ENCODE measurements at regions not wholly inside any gene's neighbourhood (a gene's known extent, or its start where the extent isn't known, plus 50 kb on each side); places are given as distances from the start of the nearest gene placed in this dataset.

DNA sequence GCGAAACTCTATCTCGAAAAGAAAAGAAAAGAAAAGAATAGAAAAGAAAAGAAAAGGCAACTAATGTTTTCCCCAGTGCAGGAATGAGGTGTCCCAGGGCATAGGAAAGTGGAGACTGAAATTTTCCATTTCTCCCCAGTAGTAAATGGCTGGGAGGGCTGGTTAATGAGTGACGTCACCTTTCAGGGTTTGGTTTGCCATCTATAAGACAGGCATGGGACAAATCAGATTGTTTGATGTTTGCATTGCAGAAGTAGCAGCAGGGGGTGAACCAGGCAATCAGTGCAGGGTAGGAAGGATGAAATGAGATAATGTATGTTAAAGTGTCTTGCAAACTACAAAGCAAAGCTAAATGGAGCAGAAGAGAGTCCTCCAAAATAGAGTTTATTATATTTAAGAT, 533.4 kb downstream of the PKHD1 start:
- Histone ChIP-seq H3K27me3 (no peaks in the 10 kb centered on the region), H3K27ac (no peak overlapping the region), H3K4me2 (no peak overlapping the region), H4K20me1 (no peaks in the 10 kb centered on the region), H3K9me3 (no peaks in the 10 kb centered on the region), H3K36me3 (no peaks in the 10 kb centered on the region), H3K9ac (no peak overlapping the region), H3K4me1 (no peaks in the 10 kb centered on the region), H3K4me3 (no peak overlapping the region)
- no peak for TF ChIP-seq Cebpa-rat (IDR thresholded peaks at IDR 0.05)

DNA sequence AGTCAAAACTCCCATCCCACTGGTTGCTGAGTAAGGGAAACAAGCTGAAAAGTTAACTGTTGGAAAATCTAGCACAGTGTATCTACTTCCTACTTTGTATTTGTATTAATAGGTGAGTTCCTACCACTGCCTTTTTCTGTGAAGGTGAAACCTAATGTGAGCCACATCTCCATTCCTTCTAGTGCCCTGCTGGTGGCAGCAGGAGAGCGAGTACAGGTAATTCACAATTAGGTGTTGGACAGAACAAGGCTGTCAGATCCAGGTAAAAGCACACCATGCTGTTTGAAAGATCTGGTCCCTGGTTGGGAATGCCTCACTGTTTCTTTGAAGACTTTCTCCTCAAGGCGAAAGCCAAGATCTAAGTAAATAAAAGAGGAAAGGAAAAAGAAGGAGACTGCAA, 528.4 kb downstream of the PKHD1 start:
- H3K36me3 ChIP-seq = no peaks in the 10 kb centered on the region
- no peak overlapping the region for H3K4me2 ChIP-seq
- H4K20me1 ChIP-seq = no peaks in the 10 kb centered on the region
- H3K4me3 ChIP-seq = no peak overlapping the region
- no peak for TF ChIP-seq Cebpa-rat (IDR thresholded peaks at IDR 0.05)
- H3K9ac ChIP-seq = no peak overlapping the region
- H3K9me3 ChIP-seq = no peaks in the 10 kb centered on the region
- H3K27me3 ChIP-seq = no peaks in the 10 kb centered on the region
- no peak overlapping the region for H3K27ac ChIP-seq
- H3K4me1 ChIP-seq = peaks cover 7% of the 10 kb centered on the region; the same call in 1 of the 2 replicates

GRCh38 chr6:51562198-51562597, 525.2 kb downstream of the PKHD1 start:
- TF ChIP-seq Cebpa-rat (IDR thresholded peaks at IDR 0.05) = no peak
- Histone ChIP-seq H3K4me1 (peaks cover 7% of the 10 kb centered on the region; the same call in 1 of the 2 replicates), H3K4me3 (no peak overlapping the region), H3K9me3 (no peaks in the 10 kb centered on the region), H3K27ac (no peak overlapping the region), H3K36me3 (no peaks in the 10 kb centered on the region), H3K9ac (no peak overlapping the region), H4K20me1 (no peaks in the 10 kb centered on the region), H3K27me3 (no peaks in the 10 kb centered on the region), H3K4me2 (peak overlapping the region; percentile 44)

Data from BLaER1 (cell line).